IPS DF 6.9 (cell line): ENCODE measurements at regions not wholly inside any gene's neighbourhood (a gene's known extent, or its start where the extent isn't known, plus 50 kb on each side); places are given as distances from the start of the nearest gene placed in this dataset.
"Not testable (repeated sequence)": the region's sequence is repeated elsewhere in the genome, so short reads cannot be mapped to it uniquely, and the experiment has no call there.

Experiments
- DNase-seq: peaks from one replicate; pipeline ENCODE4 v3.0.0-alpha.2; 2013; ENCODE audit warnings: low read depth, low spot score
- H3K27ac ChIP-seq: one replicate; pipeline ENCODE4 v1.5.1; 2013; ENCODE audit warnings: low read length, control low read depth
- H3K27me3 ChIP-seq: 2 replicates; pipeline ENCODE4 v1.6.1; 2013; ENCODE audit warnings: mild to moderate bottlenecking, low read length; ENCODE audit not compliant: control insufficient read depth, insufficient read depth
- H3K36me3 ChIP-seq: 2 replicates; pipeline ENCODE4 v1.6.1; 2013; ENCODE audit warnings: low read length; ENCODE audit not compliant: control insufficient read depth, insufficient read depth
- H3K4me1 ChIP-seq: 2 replicates; pipeline ENCODE4 v1.6.1; 2013; ENCODE audit warnings: low read length; ENCODE audit not compliant: control insufficient read depth, insufficient read depth
- H3K4me3 ChIP-seq: 2 replicates; pipeline ENCODE4 v1.5.1; 2013; ENCODE audit warnings: mild to moderate bottlenecking, low read length
- H3K9me3 ChIP-seq: 2 replicates; pipeline ENCODE4 v1.6.1; 2013; ENCODE audit warnings: low read length, inconsistent platforms; ENCODE audit not compliant: control insufficient read depth, insufficient read depth
- WGBS: extraction: QIAGEN DNeasy Blood & Tissue Kit; methylation state at CpG from one replicate; pipeline ENCODE4 v1.1.7; 2013; ENCODE audit warnings: mixed read lengths, missing lambda C conversion rate; ENCODE audit not compliant: insufficient read length, insufficient coverage; 5-methylcytosine and 5-hydroxymethylcytosine counted together

GRCh38 chr6:6825193-6825784, 236.8 kb downstream of the LY86 start:
- H3K4me1 ChIP-seq, result peaks cover 4% of the 10 kb centered on the region; the same call in 1 of the 2 replicates
- H3K4me3 ChIP-seq, result no peak overlapping the region
- no peaks in the 10 kb centered on the region for H3K36me3 ChIP-seq
- DNase-seq, result no peak
- H3K9me3 ChIP-seq, result no peaks in the 10 kb centered on the region
- no peaks in the 10 kb centered on the region for H3K27me3 ChIP-seq
- WGBS, result no CpG with 5 or more reads among the region's 11 CpGs
- H3K27ac ChIP-seq, result no peak overlapping the region

- Histone ChIP-seq H3K9me3 (no peaks in the 10 kb centered on the region), H3K27me3 (no peaks in the 10 kb centered on the region), H3K4me3 (no peak overlapping the region), H3K4me1 (peaks cover 4% of the 10 kb centered on the region; the same call in 1 of the 2 replicates), H3K36me3 (no peaks in the 10 kb centered on the region), H3K27ac (no peak overlapping the region)
- no peak for DNase-seq
- no CpG with 5 or more reads among the region's 16 CpGs for WGBS
Measured at GRCh38 chr6:6826095-6826901, 237.8 kb downstream of the LY86 start.

- Histone ChIP-seq H3K4me1 (peaks cover 4% of the 10 kb centered on the region; the same call in 1 of the 2 replicates), H3K9me3 (no peaks in the 10 kb centered on the region), H3K36me3 (no peaks in the 10 kb centered on the region), H3K27ac (no peak overlapping the region), H3K4me3 (no peak overlapping the region), H3K27me3 (no peaks in the 10 kb centered on the region)
- DNase-seq, result no peak
- WGBS, result no CpG with 5 or more reads among the region's 10 CpGs
Measured at GRCh38 chr6:6826961-6827360, 238.4 kb downstream of the LY86 start.

GRCh38 chr6:6829872-6830685, 241.6 kb downstream of the LY86 start:
- no peak overlapping the region for H3K4me3 ChIP-seq
- 0 out of 2 replicates have a peak, but pooled peaks cover 1% of the 10 kb centered on the region for H3K27me3 ChIP-seq
- H3K4me1 ChIP-seq, result peaks cover under 1% of the 10 kb centered on the region; the same call in 1 of the 2 replicates
- no CpG with 5 or more reads among the region's 6 CpGs for WGBS
- no peak overlapping the region for H3K27ac ChIP-seq
- DNase-seq, result no peak
- H3K36me3 ChIP-seq, result no peaks in the 10 kb centered on the region
- no peaks in the 10 kb centered on the region for H3K9me3 ChIP-seq

- H3K36me3 ChIP-seq, H3K27ac ChIP-seq, H3K27me3 ChIP-seq, H3K9me3 ChIP-seq, H3K4me3 ChIP-seq, DNase-seq, H3K4me1 ChIP-seq: not testable (repeated sequence)
Measured at GRCh38 chr6:6830686-6831063, 242.2 kb downstream of the LY86 start.

GRCh38 chr6:6832439-6832838, 243.9 kb downstream of the LY86 start:
- Histone ChIP-seq H3K4me3 (no peak overlapping the region), H3K27ac (no peak overlapping the region), H3K4me1 (no peaks in the 10 kb centered on the region), H3K9me3 (no peaks in the 10 kb centered on the region), H3K36me3 (no peaks in the 10 kb centered on the region), H3K27me3 (0 out of 2 replicates have a peak, but pooled peaks cover 1% of the 10 kb centered on the region)
- no peak for DNase-seq
- WGBS, result no CpG with 5 or more reads among the region's 4 CpGs

GRCh38 chr6:6834356-6835222, 246.1 kb downstream of the LY86 start:
- Histone ChIP-seq H3K36me3 (no peaks in the 10 kb centered on the region), H3K4me1 (no peaks in the 10 kb centered on the region), H3K27ac (no peak overlapping the region), H3K27me3 (0 out of 2 replicates have a peak, but pooled peaks cover 1% of the 10 kb centered on the region), H3K9me3 (no peaks in the 10 kb centered on the region), H3K4me3 (no peak overlapping the region)
- DNase-seq, result no peak
- 97% methylated on average over 3 of the region's 16 CpGs for WGBS

GRCh38 chr6:6835223-6835503, 246.6 kb downstream of the LY86 start:
- no CpG with 5 or more reads among the region's 1 CpG for WGBS

GRCh38 chr6:6836609-6837406, 248.3 kb downstream of the LY86 start:
- Histone ChIP-seq H3K9me3 (no peaks in the 10 kb centered on the region), H3K4me3 (no peak overlapping the region), H3K27ac (no peak overlapping the region), H3K27me3 (0 out of 2 replicates have a peak, but pooled peaks cover 1% of the 10 kb centered on the region), H3K4me1 (no peaks in the 10 kb centered on the region), H3K36me3 (no peaks in the 10 kb centered on the region)
- no peak for DNase-seq
- no CpG with 5 or more reads among the region's 3 CpGs for WGBS

More at GRCh38 chr6:6835223-6835503, 246.6 kb downstream of the LY86 start:
- no peak for DNase-seq
- Histone ChIP-seq H3K27ac (no peak overlapping the region), H3K36me3 (no peaks in the 10 kb centered on the region), H3K4me3 (no peak overlapping the region), H3K27me3 (0 out of 2 replicates have a peak, but pooled peaks cover 1% of the 10 kb centered on the region), H3K4me1 (no peaks in the 10 kb centered on the region), H3K9me3 (no peaks in the 10 kb centered on the region)
